ENCODE measurements at regions not wholly inside any gene's neighbourhood (a gene's known extent, or its start where the extent isn't known, plus 50 kb on each side); places are given as distances from the start of the nearest gene placed in this dataset.
"Not testable (repeated sequence)": the region's sequence is repeated elsewhere in the genome, so short reads cannot be mapped to it uniquely, and the experiment has no call there.

DNA sequence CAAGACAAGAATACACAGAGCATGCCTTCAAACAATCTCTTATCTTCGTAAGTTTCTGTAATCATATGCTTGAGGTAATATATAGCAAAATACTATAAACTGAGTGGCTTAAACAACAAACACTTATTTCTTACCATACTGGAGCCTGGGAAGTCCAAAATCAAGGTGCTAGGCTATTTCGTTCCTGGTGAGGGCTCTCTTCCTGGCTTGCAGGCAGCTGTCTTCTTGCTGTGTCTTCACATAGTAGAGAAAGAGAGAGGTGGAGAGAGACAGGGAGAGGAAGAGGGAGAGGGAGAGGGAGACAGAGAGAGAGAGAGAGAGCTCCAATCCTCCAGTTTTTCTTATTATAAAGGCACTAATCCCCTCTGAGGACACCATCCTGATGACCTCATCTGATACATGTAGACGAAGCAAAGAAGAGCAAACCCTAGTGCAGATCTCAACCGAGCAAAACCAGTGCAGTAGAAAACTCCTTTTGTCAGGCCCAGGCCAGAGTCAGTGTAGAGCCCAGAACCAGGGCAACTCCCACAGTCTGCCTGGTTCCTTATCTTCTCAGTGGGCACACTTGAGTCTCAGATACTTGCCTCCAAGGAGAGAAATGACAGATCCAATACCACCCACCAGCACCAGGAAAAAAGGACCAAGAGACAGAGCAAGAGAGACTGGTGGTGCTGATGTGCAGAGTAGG, 297.1 kb upstream of the NCAM1 start:
- TF ChIP-seq GATA1 (IDR thresholded peaks at IDR 0.05; ENCODE audit: low read depth, low read length) (no peak), POLR2A (IDR thresholded peaks at IDR 0.05; ENCODE audit: low read length) (no peak)
- no peak for DNase-seq

GRCh38 chr11:112665291-112665690, 295.9 kb upstream of the NCAM1 start:
- DNase-seq: no peak
- TF ChIP-seq POLR2A (IDR thresholded peaks at IDR 0.05; ENCODE audit: low read length) (no peak), GATA1 (IDR thresholded peaks at IDR 0.05; ENCODE audit: low read depth, low read length) (no peak)

DNA sequence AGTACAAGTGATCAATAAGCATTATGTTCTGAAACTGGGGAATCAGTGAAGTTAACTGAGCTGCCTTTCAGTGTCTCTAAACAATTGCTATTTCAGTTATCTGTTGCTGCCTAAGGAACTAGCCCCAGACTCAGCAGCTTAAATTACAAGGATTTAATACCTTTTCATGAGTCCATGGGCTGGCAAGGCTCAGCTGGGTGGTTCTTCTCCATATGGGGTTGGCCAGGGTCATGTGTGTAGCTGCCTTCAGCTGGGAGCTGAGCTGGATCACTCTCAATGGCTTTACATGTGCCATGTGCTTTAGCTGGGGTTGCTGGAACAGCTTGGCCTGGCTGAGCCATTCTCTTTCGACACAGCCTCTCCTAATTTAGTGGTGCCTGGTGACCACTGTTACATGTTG, 295.0 kb upstream of the NCAM1 start:
- DNase-seq: no peak
- no peak for TF ChIP-seq POLR2A (IDR thresholded peaks at IDR 0.05; ENCODE audit: low read length)
- TF ChIP-seq GATA1 (IDR thresholded peaks at IDR 0.05; ENCODE audit: low read depth, low read length): no peak

DNA sequence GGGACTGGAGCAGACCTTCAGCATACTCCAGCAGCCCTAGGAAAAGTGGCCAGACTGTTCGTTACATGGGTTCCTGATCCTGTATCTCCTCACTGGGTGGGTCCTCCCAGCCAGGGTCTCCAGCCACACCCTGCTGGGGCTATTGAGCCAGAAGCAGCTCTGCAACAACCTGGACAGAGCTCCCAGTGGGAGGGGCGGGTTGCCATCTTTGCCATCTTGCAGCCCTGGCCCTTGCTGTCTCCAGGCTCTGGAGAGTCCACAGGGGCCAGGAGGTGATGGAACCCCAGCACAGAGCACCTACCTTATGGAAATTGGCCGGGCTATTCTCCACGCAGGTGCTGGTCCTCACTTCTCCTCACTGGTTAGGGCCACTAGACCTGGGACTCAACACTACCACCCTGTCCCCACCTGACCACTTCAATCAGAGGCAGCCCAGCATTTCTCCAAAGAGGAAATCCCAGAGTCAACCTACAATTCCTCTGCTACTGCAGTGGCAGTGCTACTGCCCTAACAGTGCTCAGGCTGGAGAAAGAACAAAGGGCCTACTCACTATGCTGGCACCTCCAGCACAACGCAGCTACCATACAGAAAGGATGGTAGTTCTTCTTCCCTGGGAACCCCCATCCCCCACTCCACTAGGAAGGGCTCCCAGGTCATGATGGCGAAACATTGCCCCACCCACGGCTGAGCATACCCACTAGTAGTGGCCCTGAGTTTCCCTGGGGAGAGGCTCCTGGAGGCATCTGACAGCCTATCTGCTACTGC, 290.2 kb upstream of the NCAM1 start:
- no peak for TF ChIP-seq GATA1 (IDR thresholded peaks at IDR 0.05; ENCODE audit: low read depth, low read length)
- TF ChIP-seq POLR2A (IDR thresholded peaks at IDR 0.05; ENCODE audit: low read length): no peak
- no peak for DNase-seq

GRCh38 chr11:112673401-112673800, 287.8 kb upstream of the NCAM1 start:
- DNase-seq: not testable (repeated sequence)

DNA sequence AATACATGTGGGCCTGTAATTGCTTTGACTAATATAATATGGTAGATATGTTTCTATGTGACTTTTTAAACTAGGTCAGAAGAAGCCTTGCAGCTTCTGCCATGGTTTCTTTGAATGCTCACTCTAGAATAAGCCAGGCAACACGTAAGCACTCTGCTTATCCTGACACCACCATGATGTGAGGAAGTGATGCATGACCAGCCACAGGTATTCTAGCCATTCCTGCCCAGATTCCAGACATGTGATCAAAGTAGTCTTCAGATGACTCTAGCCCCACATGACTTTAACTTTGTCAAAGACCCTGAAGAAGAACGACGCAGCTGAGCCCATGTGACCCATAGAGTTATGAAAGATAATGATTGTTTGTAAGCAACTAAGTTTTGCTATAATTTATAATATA, 276.1 kb upstream of the NCAM1 start:
- TF ChIP-seq GATA1 (IDR thresholded peaks at IDR 0.05; ENCODE audit: low read depth, low read length) (no peak), POLR2A (IDR thresholded peaks at IDR 0.05; ENCODE audit: low read length) (no peak)
- DNase-seq: no peak

- no peak for DNase-seq
- TF ChIP-seq GATA1 (IDR thresholded peaks at IDR 0.05; ENCODE audit: low read depth, low read length): no peak
- no peak for TF ChIP-seq POLR2A (IDR thresholded peaks at IDR 0.05; ENCODE audit: low read length)
Observed at GRCh38 chr11:112689851-112690250, 271.4 kb upstream of the NCAM1 start.

DNA sequence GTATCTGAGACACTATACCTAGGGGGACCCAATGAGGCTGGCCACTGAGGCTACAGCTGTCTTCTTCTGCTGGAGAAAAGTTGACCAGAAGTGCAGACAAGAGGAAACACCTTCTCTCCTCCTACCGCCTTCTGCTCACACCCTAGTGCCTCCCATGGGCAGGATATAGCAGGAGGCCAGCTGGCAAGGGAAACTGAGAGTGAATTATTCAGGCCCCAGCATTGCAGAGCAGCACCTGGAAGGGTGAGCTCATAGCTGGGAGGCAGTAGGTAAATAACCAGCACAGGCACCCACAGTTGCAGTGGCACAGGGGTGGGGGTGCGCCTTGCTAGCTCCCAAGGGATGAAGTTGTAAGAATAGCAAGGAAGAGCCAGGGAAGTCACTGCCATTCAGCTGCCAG, 267.4 kb upstream of the NCAM1 start:
- no peak for DNase-seq
- TF ChIP-seq POLR2A (IDR thresholded peaks at IDR 0.05; ENCODE audit: low read length) (no peak), GATA1 (IDR thresholded peaks at IDR 0.05; ENCODE audit: low read depth, low read length) (no peak)

GRCh38 chr11:112694245-112694644, 267.0 kb upstream of the NCAM1 start:
- peak in 1 of 2 experiments; percentile 27 for DNase-seq
- TF ChIP-seq POLR2A (IDR thresholded peaks at IDR 0.05; ENCODE audit: low read length) (no peak), GATA1 (IDR thresholded peaks at IDR 0.05; ENCODE audit: low read depth, low read length) (no peak)

- TF ChIP-seq POLR2A (IDR thresholded peaks at IDR 0.05; ENCODE audit: low read length): no peak
- no peak for TF ChIP-seq GATA1 (IDR thresholded peaks at IDR 0.05; ENCODE audit: low read depth, low read length)
- DNase-seq: peak in 1 of 2 experiments; percentile 4
Observed at GRCh38 chr11:112694813-112695212, 266.4 kb upstream of the NCAM1 start.

- DNase-seq: no peak
- TF ChIP-seq POLR2A (IDR thresholded peaks at IDR 0.05; ENCODE audit: low read length) (no peak), GATA1 (IDR thresholded peaks at IDR 0.05; ENCODE audit: low read depth, low read length) (no peak)
Observed at GRCh38 chr11:112697391-112698178, 263.6 kb upstream of the NCAM1 start.

DNA sequence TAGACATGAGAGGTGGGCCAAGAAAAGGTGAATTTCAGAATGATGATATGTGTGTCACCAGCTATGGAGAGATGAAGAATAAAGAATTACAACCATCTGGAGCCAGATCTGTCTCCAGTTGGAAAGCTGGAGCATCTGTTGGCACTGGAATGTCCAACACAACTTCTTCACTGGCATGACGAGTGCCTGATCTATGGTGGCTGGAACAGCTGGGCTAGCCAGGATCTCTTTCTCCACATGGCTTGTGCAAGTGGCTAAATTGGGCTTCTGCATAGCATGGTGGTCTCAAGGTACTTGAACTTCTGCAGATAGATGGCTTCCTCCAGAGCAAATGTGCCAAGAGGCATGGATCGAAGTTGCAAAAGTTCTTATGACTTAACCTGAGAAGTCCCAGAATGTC, 256.1 kb upstream of the NCAM1 start:
- TF ChIP-seq POLR2A (IDR thresholded peaks at IDR 0.05; ENCODE audit: low read length): no peak
- TF ChIP-seq GATA1 (IDR thresholded peaks at IDR 0.05; ENCODE audit: low read depth, low read length): no peak
- DNase-seq: no peak

GRCh38 chr11:112706863-112707262, 254.4 kb upstream of the NCAM1 start:
- no peak for DNase-seq
- TF ChIP-seq POLR2A (IDR thresholded peaks at IDR 0.05; ENCODE audit: low read length) (no peak), GATA1 (IDR thresholded peaks at IDR 0.05; ENCODE audit: low read depth, low read length) (no peak)

- DNase-seq: not testable (repeated sequence)
Observed at GRCh38 chr11:112714340-112714739, 246.9 kb upstream of the NCAM1 start.

Data from erythroblast (primary cell).